Activated CD4-positive, CD25-positive, alpha-beta regulatory T cell treated with anti-CD3 and anti-CD28 coated beads, Interleukin-2, amount 50 U/mL, for 24 hours (primary cell): ENCODE measurements at regions not wholly inside any gene's neighbourhood (a gene's known extent, or its start where the extent isn't known, plus 50 kb on each side); places are given as distances from the start of the nearest gene placed in this dataset.
"Not testable (repeated sequence)": the region's sequence is repeated elsewhere in the genome, so short reads cannot be mapped to it uniquely, and the experiment has no call there.

Source experiments
- ATAC-seq, 2 donors: fragments of 150-1000 bp; cut with Tn5 transposase; one replicate each; pipeline ENCODE4 v1.10.0; 2021; ENCODE audit warnings: mild to moderate bottlenecking in 1 of 2, moderate library complexity in 1 of 2

GRCh38 chr6:76491376-76491775, 418.9 kb upstream of the IMPG1 start:
- not testable (repeated sequence) for ATAC-seq

DNA sequence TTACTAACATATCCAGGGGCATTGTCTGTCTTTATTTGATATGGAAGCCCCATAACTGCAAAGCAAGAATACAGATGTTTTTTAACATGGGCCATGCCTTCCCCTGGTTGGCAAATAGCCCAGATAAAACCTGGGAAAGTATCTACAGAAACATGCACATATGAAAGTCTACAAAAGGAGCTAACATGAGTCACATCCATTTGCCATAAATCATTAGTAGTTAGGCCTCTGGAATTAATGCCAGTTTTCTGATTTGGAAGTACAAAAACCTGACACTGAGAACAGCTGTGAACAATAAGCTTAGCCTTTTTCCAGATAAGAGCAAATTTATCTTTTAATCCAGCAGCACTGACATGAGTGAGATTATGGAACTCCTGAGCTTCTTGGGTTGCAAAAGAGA, 418.0 kb upstream of the IMPG1 start:
- ATAC-seq = no peak

DNA sequence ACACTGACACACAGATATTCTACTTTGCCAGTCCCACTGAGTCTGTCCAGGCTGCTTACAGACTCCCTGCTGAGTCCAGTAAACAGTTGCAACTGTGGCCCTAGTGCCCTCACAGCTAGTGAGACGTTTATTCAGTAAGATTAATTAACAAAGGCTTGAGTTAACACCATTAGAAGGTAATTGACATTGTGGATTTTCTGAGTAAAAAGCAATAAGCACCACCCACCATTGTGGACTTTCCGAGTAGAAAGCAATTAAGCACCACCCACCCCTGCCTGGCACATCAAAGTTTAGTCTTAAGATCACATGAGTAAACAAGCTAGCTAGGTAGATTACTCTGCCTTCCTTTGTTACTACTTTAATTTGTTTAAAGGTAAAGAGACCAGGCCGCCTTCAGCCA, 408.6 kb upstream of the IMPG1 start:
- no peak for ATAC-seq

- ATAC-seq = no peak
These were observed 400.4 kb upstream of the IMPG1 start for GRCh38 chr6:76472858-76473257.

- no peak for ATAC-seq
These were observed 393.8 kb upstream of the IMPG1 start for GRCh38 chr6:76466286-76466685.

DNA sequence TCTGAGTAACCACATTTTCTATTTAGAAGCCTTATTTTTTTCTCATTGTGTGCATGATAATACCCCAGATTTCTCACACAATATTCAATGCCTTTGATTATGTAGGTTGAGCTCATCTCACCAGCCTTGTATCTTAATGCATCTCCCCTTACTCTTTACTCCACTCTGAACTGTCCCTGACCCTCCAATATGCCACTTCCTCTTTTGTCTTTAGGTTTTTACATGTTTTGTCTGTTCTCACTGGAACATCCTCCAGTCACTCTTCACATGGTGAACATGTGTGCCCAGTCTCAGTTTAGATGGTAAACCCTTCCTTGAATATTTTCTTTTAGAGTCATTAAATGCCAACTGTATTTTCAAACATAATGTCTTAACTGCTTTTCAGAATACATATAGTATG, 392.9 kb upstream of the IMPG1 start:
- ATAC-seq = no peak

DNA sequence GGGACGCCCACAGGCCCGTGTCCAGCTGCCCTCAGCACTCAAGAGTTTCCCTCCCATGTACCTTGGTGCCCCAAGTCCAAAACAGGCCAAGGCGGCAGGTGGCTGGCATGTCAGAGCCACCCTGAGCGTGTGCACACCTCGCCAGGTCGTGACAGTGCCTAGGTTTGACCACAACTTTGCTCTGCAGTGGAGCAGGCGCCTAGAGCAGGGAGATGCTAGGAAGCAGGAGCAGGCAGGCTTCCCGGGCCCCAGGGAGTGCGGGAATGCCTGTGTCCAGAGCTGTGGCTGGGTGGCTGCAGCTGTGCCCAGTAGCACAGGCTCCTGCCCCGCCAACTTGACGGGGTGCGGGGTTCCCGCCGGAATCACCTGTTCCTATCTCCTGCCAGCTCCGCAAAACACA, 380.8 kb upstream of the IMPG1 start:
- no peak for ATAC-seq

- ATAC-seq = no peak
These were observed 379.7 kb upstream of the IMPG1 start for GRCh38 chr6:76451926-76452709.

GRCh38 chr6:76448109-76448508, 375.6 kb upstream of the IMPG1 start:
- no peak for ATAC-seq

GRCh38 chr6:76441875-76442274, 369.4 kb upstream of the IMPG1 start:
- no peak for ATAC-seq

DNA sequence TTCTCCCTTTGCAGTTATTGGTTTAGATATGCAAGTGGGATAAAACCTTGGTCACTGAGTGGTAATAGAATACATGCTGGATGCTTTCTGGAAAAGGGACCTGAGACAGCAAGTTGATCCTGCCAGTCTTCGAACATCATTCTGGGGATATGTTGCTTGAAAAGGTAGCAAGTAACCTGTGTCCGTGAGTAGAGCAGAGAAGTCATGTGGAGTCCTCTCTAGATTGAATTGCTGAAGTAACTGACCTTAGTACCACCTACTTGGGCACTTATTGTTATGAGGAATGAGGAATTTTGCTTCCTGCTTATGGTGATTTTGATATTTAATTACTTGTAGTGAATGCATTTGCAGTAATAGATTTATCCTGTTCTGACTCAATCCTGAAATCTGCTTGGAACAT, 367.3 kb upstream of the IMPG1 start:
- no peak for ATAC-seq

- no peak for ATAC-seq
These were observed 366.3 kb upstream of the IMPG1 start for GRCh38 chr6:76438768-76439167.

- no peak for ATAC-seq
These were observed 362.7 kb upstream of the IMPG1 start for GRCh38 chr6:76435174-76435573.

- no peak for ATAC-seq
These were observed 350.2 kb upstream of the IMPG1 start for GRCh38 chr6:76422511-76423213.

- no peak for ATAC-seq
These were observed 347.6 kb upstream of the IMPG1 start for GRCh38 chr6:76420094-76420493.

DNA sequence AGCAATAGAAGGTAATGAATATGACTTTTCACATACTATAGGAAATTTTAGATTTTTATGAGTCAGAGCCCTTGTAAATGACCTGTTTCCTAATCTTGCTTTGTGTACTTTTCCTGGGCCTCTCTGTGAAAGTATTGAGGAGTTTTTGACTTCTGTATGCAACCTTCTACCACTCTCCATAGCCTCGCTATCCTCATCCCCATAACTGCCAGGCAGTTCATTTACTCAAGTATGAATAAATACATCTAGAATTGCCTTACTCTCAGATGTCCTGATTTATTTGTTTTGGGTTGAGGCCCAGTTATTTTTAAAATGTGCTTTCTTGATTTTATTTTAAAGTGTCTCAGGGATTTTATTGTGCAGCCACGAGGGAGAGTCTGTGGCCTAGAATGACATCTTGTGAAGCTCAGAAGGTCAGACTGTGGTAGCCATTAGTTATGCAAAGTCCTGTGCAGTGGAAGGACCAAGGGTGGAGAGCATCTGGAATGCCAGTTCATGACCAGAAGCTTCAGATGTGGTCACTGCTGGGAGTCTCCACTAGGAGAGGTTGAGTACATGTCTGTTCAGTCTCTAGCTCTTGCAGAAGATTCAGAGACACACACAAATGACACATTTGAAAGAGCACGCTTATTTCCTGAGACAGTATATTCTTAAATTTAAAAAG, 346.2 kb upstream of the IMPG1 start:
- no peak for ATAC-seq

- ATAC-seq = no peak
These were observed 344.6 kb upstream of the IMPG1 start for GRCh38 chr6:76416821-76417605.

DNA sequence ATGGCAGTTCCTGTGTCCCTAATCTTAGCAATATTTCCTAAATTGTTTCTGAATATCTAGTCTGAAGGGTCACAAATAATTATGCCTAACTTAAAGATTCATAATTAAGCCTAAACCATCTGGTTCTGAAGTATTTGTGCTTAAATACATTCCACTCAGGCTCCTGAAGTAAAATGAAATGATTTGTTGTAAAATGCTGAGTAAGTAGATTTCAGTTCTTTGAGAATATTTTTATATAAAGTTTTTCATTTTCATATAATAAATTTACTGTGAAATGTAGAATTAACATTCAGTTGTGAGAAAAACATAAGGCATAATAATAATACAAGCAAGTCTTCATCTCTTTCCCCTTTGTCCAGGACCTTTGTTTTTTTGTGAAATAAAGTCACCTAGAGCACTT, 330.6 kb upstream of the IMPG1 start:
- no peak for ATAC-seq

- ATAC-seq = no peak
These were observed 325.5 kb upstream of the IMPG1 start for GRCh38 chr6:76397966-76398365.

GRCh38 chr6:76382201-76382600, 309.7 kb upstream of the IMPG1 start:
- no peak for ATAC-seq

DNA sequence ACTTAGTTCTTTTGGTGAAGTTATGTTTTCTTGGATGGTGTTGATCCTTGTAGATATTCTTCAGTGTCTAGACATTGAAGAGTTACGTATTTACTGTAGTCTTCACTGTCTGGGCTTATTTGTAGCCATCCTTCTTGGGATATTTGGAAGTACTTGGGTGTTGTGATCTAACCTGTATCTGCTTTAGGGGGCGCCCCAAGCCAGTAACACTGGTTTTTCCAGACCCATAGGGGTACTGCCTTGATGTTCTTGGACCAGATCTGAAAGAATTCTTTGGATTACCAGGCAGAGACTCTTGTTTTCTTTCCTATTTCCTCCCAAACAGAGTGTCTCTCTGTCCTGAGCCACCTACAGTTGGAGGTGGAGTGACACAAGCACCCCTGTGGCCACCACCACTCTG, 309.1 kb upstream of the IMPG1 start:
- no peak for ATAC-seq

- no peak for ATAC-seq
These were observed 278.8 kb upstream of the IMPG1 start for GRCh38 chr6:76351275-76351674.

- no peak for ATAC-seq
These were observed 275.1 kb upstream of the IMPG1 start for GRCh38 chr6:76347539-76347938.
